ENCODE measurements at regions not wholly inside any gene's neighbourhood (a gene's known extent, or its start where the extent isn't known, plus 50 kb on each side); places are given as distances from the start of the nearest gene placed in this dataset.
A peak's percentile ranks its signal among the peaks of the same experiment; 100 is the strongest.

DNA sequence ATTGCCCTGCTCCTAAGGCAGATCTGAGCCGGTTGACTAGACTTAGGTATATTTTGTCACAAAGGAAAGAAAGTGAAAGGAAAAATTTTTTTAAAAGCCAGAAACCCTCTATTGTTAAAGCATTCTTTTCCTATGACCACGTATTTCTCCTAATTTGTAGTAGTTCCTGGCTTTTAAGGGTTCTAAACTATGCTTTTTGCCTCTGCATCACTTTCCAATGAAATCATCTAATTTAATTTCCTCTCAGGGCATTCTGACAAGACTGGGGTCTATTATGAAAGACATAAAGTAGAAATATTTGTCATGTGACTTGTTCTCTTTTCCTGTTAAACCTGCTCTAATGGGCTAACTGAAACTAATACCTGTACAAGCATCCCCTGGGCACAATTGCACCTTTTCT is 233.0 kb upstream of the PRR20A start:
- DNase-seq (ENCODE audit: low spot score) = no peak

DNA sequence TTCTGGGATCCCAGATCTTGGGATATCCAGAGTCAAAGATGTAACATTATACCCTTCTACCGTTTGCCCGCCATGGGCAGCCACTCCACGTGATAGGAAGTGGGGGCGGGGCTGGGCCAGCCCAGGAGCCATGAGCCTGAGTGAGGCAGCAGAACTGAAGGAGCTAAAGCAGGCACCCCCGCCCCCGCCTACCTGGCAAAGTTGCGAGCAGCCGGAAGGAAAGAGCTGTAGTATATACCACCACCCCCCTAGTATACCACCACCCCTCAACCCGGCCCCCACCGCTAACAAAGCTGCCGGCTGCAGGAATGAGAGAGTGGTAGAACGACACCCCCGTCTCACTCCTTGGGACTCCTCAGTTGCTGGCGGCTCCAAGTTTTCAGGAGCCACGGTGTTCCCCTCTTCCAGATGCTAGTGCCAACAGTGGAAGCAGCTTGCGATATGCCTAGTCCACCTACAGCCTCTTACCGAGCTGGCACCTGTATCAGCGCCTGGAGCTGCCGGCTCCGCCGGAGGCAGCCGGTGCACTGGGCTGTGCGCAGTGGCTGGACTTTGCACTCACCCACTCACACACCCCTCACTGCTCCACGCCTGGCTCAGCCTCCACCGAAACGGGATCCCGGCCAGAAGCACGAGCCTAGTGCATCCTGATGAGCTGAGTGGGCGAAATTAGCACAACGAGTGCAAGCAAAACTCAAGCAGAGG is 230.7 kb upstream of the PRR20A start:
- DNase-seq (ENCODE audit: low spot score) = no peak

DNA sequence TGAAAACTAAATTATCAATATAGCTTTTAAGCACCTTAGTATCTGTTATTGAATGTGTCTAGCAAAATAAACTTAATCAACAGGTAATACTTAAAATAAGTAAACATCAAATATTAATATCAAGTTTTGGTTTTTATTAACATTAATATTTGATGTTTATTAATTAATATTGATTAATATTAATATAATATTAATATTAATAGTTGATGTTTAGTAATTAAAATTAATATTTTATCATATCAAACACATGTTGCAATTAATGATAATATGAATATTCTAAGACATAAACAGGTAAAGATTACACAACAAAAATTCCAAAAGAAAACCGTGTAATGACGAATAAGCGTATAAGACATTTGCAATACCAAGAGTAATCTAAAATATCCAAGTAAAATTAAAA is 222.8 kb upstream of the PRR20A start:
- no peak for DNase-seq (ENCODE audit: low spot score)

DNA sequence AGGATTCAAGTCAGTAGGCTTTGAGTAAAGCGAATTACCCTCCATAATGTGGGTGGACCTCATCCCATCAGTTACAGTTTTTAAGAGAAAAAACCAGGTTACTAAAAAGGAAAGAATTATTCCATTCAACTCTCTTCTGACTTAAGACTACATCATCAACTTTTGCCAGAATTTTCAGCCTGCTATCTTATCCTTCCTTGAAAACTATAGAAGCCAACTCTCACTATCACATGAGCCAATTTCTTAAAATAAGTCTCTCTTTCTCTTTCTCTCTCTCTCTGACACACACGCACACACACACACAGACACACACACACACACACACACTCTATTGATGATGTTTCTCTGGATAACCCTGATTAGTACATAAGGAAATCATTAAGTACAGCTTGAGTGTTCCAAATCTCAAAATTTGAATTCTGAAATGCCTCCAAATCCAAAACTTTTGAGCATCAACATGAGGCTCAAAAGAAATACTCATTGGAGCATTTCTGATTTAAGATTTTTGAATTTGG is 217.0 kb upstream of the PRR20A start:
- no peak for DNase-seq (ENCODE audit: low spot score)

DNA sequence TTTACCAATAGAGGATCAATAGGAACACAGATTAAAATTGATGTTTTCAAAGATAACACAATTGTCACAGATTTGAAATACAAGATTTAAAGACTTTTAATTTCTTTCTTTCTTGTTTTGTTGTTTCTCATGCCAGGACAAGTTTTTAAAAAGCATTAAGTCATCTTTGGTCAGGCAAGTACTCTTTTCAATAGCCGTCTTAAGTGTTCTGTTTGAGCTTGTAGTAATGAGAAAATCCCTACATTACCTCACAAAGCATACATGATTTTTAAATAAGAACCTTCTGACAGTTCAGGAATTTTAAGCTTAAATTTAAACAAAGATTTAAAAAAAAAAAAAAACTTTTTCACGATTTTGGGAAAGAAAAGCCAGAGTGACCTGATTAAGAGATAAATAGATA is 216.3 kb upstream of the PRR20A start:
- DNase-seq (ENCODE audit: low spot score) = no peak

DNA sequence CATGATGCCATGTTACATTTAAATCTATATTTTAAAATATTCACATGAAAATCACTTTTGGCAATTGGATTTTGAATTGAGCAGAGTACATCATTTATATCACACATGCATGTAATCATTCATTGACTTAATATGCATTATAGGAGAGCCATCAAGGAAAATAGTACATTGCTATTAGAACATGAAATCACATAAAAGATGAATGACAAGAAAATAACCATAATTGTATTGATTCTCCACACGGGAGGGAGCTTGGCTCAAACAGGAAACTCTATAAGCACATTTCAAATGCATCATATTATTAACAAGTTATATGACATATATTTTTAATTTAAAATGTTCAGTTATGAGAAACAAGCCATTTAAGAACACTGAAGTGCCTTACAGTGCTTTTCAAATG is 208.6 kb upstream of the PRR20A start:
- no peak for DNase-seq (ENCODE audit: low spot score)

DNA sequence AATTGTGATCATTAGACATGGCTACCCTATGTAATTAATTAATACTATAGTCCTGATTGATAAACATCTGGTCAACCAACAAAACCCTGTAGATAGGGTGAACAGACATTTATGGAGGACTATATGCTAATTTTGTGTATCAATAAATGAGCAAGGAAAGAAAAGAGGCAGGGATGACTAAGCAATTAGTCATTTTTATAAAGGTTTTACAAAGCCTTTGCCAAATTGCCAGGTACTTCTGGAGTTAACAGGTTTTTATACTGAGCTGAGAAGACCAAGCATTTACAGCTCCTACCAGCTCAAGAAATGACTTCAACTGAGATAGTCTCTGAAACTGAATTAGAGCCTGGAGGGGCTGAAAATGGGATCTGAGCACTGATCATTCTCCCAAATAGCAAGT is 186.8 kb upstream of the PRR20A start:
- DNase-seq (ENCODE audit: low spot score) = peak; percentile 19

DNA sequence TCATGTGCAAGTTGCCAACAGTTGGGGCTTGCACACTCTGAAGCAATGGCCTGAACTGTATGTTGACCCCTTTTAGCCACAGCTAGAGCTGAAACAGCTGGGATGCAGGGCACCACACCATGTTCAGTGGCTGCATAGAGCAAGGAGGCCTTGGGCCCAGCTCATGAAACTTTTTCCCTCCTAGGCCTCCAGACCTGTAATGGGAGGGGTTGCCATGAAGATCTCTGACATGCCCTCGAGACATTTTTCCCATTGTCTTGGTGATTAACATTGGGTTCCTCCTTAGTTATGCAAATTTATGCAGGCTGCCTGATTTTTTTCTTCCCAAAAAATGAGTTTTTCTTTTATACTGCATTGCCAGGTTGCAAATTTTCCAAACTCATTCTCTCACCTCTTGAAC is 165.1 kb upstream of the PRR20A start:
- DNase-seq (ENCODE audit: low spot score) = no peak

DNA sequence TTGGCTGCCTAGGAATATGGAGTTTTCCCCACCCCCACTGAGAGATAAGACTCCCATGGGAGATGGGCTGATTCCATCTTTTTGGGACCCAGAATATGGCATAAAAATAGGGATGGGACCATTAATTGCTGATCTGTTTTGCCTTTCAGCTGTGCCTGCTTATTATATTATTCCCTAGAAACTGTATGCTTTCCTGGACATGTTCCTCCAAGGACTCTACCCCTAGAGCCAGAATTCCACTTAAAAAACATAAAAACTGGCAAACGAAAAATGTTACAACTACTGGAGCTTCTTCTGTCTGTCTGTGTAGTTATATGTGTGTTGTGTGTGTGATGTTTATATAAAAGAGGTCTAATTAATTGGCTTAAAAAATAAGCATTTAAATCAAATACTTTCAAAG is 159.9 kb upstream of the PRR20A start:
- DNase-seq (ENCODE audit: low spot score) = no peak

DNA sequence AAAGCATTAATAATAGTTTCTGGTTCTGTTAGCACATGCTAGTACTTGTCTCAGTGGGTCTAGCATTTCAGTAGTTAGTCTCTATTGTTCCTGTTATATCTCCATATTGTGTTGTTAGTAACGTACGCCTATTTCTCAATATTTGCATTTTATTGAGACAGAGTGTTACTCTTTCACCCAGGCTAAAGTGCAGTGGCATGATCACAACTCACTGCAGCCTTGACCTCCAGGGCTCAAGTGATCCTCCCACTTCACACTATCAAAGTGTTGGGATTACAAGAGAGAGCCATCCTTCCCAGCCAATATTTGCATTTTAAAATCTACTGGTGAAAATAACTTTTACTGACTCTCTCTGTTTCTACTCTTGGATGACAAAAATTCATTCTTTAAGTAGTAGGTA is 154.6 kb upstream of the PRR20A start:
- DNase-seq (ENCODE audit: low spot score) = no peak

DNA sequence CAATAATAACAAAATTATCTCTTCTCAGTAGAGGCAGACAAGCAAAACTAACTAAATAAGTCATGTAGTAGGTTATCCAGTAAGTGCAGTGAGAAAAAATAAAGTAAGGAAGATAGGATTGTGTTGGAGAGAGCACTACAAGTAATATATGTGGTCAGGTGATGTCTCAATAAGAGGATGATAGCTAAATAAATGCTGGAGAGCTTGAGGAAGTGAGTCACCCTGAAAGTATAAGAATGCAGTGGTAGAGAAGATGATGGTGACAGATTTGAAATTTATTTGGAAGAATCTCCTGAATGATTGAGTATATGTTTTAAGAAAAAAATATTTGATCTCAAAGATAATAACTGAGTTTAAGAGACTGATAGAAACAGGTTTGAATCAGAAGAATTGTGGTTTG is 152.2 kb upstream of the PRR20A start:
- DNase-seq (ENCODE audit: low spot score) = peak; percentile 55

DNA sequence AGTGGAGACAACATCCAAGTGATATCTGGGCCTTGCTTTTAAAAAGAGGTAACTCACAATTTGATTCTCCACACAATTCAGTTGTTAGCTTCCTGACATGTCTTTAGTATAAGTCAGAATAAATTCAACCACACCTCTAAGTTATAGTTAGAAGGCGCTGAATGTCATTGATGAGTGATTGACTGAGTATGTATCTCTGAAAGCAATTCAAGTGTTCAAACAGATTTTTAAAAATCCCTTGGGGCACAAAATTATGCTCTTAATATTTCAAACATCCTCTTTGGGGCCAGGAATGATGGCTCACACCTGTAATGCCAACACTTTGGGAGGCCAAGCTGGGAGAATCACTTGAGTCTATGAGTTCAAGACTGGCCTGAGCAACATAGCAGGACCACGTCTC is 137.0 kb upstream of the PRR20A start:
- no peak for DNase-seq (ENCODE audit: low spot score)

DNA sequence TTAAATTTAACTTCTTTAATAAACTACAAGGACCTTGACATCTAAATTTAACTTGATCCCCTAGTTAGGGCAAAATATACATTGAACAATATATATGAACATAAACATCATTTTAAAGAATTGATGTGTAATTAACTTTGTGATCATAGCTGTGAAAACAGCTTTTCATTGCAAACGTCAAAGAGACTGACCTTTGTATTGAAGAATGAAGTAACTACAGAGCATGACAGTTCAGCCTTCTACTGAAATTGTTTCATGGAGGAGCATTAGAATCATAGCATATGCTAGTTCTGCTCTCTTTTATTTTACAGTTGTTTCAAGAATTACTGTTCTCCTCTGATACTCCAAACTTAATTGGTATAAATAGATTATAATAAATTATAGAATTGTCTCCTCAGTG is 123.4 kb upstream of the PRR20A start:
- DNase-seq (ENCODE audit: low spot score) = no peak

DNA sequence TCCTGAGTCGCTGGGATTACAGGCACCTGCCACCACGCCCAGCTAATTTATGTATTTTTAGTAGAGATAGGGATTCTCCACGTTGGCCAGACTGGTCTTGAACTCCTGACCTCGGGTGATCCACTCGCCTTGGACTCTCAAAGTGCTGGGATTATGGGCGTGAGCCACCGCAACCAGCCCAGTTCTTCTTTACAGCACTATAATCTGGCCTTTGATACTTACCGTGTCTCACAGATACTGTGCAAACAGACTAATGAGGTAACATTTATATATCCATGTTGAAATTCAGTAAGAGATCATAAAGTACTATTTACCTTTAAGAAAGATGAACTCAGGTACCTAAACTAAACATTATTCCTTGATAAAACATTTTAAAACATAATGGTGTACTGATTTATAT is 121.8 kb upstream of the PRR20A start:
- no peak for DNase-seq (ENCODE audit: low spot score)

DNA sequence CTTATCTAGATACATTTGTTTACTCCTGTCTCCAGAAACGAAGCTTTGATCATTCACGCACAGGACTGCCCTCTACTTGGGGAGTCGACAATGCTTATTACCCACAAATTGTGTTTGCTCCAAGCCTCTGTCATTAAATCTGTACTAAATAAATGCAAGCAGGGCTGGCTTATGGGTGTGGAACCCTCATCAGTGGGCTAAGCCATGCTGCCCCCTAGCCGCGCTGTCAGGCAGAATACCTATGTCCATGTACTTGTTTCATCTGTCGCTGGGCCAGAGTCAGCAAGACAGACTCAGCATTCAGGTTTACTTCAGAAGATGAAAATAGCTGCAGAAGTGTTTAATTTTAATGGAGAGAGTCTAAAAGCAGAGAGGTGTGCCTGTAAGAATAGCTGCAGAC is 110.0 kb upstream of the PRR20A start:
- DNase-seq (ENCODE audit: low spot score) = no peak

DNA sequence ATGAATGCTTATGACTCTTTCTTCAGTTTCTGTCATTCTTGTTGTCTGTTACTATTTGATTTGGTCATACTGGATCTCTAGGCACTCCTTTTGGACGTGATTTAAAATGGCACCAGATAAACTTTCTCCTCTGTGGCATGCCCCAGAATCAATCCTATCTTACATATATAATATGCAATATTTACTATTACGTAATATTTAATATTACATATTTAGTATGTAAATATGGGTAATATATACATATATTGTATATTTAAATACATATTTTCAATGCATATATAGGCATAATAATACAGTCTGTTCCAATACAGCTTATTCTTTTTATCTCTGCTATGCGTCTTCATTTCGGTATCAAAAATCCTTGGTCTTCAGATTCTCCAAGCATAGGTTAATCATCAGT is 104.4 kb upstream of the PRR20A start:
- no peak for DNase-seq (ENCODE audit: low spot score)

DNA sequence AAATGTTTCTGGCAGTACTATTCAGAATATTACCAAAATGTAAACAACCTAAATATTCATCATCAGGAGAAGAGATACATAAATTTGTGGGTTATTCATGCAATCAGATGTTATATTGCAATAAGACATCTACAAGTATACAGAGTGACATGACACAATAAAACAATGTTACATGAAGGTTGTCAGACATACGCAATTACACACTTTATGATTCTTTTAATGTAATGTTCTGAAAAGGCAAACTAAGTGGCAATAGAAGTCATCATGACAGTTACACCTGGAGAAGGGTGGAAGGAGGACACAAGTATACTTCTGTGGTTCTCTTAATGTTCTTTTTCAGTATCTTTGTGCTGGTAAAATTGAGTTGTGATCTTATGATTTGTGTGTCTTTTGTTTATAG is 95.8 kb upstream of the PRR20A start:
- DNase-seq (ENCODE audit: low spot score) = no peak

DNA sequence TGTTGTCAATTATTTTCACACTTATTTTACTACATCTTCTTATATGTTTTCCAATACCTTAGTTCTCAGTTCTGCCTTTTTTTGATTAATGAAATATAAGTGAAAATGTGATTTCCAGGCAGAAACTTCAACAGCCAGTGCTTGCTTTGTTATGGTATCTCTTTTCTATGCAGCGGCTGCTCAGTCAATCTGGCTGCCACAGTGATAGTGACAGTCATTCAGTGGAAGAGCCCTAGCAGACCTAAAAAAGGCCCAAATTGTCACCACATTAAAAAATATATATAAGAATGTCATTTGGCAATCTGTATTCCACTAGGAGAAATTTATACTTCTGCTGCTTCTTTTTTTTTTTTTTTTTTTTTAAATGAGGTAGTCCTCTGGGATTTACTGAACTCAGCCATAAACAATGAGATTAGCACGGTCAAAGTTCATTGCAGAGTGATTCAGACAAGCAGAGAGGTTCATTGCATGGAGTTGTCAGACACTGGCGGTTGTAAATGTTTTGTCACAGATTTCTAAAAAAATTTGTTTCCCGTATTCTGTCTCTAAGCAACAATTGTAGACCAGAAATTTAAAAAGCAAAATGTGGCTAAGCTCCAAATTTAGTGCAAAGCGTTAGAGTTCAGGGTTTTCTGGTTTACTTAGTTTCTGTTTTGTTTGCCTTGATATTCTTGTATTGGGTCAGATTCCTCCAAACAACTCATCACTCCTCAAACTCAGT is 94.7 kb upstream of the PRR20A start:
- DNase-seq (ENCODE audit: low spot score) = peak; percentile 44

DNA sequence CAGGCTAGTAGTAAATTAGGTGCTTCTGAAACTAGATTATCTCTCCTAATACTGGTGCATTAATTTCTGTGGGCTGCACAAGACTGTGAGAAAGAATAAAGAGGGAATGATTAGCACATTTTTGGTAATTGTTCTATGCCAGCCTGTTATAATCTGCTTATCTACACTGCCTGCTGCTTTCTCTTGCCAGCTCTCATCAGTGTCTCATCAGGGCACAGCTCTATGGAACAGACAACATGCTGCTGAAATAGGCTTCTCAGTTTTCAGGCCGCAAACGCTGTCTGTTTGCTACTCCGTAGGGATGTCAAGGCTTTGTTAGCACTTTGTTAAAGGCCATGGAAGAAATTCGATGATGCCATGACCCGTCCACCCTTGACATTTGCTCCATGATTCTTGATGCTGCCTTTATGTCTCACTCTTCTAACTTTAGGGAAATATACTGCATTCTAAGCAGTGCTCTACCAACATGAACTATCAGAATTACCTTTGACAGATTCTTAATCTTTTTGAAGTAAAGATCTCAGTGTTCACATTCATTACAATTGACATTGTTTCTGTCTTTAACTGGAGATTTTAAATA is 84.0 kb upstream of the PRR20A start:
- DNase-seq (ENCODE audit: low spot score) = no peak

DNA sequence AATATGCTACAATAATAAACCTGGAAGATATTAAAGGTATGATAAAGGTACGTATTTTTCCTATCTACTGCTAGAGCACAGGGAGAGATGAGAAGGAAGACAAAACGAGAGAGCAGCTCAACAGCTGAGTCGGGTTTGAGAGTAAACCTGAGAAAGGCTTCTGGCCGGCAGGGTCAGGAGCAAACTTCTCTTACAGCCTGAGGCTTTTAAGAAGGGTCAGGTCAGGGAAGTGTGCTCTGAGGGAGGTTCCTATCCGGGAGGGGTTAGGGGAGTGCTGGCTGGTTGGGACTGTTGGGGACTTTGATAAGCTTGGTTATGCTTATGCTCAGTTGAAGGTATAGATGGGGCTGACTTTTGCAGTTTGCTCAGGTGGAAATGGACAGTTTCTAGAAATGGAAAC is 77.7 kb upstream of the PRR20A start:
- DNase-seq (ENCODE audit: low spot score) = no peak

DNA sequence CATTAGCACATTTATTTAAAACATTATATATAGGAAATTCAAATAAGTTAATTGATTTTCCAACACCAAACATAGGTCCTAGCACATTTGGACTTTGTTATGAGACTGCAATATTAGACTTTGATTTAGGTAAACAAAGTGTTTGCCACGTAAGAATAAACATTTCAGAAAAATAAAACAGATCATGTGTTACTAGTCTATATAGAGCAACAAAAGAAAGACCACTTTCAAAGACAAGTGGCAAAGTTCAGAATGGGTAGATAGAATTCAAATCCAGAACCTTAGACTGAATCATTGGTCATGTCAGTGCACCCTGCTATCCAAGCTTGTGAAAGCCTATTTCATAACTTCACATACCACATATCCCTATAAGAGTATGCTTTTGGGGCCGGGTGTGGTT is 66.7 kb upstream of the PRR20A start:
- DNase-seq (ENCODE audit: low spot score) = no peak

DNA sequence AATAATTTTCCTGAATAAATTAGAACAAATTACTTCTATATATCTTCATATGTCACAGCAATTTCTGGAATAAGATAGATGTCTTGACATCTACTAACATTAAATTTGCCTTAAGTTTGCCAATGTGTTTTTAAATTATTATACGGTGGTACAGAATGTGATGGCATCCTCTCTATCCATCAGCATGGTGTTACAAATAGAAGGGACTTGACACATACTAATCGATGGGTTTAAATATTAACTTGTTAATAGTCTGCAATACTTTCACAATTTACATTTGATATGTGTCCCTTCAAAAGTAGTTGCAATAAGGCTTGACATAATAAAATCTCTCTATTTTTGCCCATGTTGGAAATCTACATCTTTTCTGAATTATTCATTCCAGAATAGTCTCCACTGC is 65.1 kb upstream of the PRR20A start:
- DNase-seq (ENCODE audit: low spot score) = no peak

DNA sequence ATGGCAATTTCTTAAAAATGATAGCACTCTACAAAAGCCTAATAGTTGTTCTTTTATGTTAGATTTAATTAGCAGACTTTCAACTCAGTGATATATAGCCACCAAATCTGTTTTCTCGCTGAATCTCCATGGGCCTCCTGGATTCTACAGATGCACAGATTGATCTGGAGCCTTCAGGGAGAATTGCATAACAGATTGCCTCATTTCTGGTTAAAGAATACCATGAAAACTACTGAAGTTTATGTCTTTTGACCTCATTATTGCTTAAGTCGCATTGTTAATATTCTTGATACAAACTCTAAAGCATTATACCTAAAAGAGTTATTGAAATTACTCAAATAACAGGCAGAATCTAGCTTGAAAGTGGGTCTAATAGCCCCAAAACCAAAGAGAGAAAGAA is 53.7 kb upstream of the PRR20A start:
- DNase-seq (ENCODE audit: low spot score) = no peak

Data from RKO (cell line).